NCI-H226 (cell line): ENCODE measurements at regions not wholly inside any gene's neighbourhood (a gene's known extent, or its start where the extent isn't known, plus 50 kb on each side); places are given as distances from the start of the nearest gene placed in this dataset.
A peak's percentile ranks its signal among the peaks of the same experiment; 100 is the strongest.
"Not testable (repeated sequence)": the region's sequence is repeated elsewhere in the genome, so short reads cannot be mapped to it uniquely, and the experiment has no call there.

ENCODE experiments used
- DNase-seq: peaks from one replicate; pipeline ENCODE4 v3.0.0-alpha.2; 2015

DNA sequence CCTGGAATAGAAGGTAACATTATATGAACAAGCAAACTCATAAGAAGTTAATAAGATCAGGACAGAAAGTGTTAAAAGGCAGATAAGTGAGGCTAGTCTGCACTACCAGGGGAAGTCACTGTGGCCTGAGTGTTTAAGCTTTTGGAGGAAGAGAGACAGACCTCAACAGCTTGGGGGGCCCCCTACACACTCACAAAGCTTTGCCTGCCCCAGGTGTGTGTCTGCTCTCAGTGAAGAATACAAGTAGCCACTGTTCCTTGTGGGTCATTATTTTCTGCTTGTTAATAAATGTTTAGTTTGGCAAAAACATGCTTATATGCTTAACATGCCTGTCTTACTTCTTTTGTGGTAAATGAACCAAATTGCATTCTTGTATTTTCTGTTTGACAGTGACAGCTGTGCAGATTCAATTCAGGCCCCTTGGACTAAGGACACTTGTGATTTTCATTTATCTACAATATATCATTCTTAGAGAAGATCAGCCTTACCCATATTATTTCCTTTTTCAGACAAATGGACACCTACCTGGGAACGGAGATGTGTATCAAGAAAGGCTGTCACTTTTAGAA is 50.7 kb upstream of the C12orf71 start:
- DNase-seq, result no peak

DNA sequence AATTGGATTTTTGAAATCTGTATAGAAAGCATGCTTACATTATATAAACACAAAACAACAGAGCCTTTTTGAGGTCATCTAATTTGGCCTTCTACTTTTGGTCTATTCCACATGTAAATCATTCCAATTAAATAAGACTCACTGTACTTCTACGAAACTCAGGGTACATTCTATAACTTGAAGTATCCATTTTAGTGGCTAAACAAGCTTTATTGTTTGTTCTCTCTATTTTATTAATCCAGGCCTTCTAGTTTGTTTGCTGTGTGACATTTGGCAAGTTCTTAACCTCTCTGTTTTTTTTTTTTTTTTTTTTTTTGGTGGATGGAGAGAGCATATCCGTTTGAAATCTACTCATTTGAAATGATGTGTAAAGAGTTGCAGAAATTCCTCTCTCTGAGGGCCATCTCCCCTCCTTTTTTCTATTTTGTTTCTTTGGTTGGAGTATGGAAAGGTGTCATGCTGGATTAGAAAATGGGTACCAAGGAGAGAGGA is 58.1 kb upstream of the C12orf71 start:
- DNase-seq, result no peak

- DNase-seq, result peak; percentile 50
Measured at GRCh38 chr12:27142101-27142721, 59.8 kb upstream of the C12orf71 start.

GRCh38 chr12:27143256-27144069 is 61.1 kb upstream of the C12orf71 start:
- no peak for DNase-seq

DNA sequence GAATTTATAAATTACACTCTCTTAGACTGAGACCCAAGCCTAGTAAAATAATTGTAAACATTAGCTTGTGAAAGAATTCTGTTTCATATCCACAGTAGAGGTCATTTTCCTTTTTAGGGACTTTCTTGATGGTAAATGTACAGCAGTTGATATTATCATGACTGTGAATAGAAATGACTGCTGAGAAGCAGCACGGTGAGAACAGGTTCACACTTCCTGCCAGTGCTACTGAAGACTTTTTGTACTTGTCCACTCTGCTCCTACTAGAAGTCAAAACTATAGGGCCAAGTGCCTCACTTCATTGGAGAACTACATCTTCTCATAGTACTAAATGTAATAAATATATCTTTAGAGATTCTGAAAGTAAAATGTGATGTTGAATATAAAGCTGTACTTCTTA is 63.3 kb upstream of the C12orf71 start:
- not testable (repeated sequence) for DNase-seq

- no peak for DNase-seq
Measured at GRCh38 chr12:27148373-27148772, 66.0 kb upstream of the C12orf71 start.

DNA sequence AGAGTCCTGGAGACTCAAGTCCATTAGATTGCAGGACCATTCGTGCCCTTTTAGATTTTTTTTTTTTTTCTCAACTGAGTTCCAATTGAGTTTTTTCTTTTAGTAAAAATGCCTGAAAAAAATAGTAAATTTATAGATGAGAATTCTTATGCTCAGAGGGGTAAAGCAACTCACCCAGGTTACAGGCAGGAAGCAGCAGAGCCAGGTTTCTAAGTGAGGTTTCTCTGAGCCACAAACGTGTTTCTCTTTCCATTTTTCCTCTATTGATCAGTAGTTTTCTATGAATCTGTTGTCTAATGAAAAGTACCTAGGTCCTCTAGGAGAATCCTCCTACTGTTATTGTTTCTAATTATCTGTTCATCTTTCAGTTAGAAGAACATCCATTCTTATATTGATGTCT is 66.4 kb upstream of the C12orf71 start:
- DNase-seq, result no peak

GRCh38 chr12:27151479-27151878 is 69.1 kb upstream of the C12orf71 start:
- no peak for DNase-seq

GRCh38 chr12:27158297-27158696 is 75.9 kb upstream of the C12orf71 start:
- no peak for DNase-seq

DNA sequence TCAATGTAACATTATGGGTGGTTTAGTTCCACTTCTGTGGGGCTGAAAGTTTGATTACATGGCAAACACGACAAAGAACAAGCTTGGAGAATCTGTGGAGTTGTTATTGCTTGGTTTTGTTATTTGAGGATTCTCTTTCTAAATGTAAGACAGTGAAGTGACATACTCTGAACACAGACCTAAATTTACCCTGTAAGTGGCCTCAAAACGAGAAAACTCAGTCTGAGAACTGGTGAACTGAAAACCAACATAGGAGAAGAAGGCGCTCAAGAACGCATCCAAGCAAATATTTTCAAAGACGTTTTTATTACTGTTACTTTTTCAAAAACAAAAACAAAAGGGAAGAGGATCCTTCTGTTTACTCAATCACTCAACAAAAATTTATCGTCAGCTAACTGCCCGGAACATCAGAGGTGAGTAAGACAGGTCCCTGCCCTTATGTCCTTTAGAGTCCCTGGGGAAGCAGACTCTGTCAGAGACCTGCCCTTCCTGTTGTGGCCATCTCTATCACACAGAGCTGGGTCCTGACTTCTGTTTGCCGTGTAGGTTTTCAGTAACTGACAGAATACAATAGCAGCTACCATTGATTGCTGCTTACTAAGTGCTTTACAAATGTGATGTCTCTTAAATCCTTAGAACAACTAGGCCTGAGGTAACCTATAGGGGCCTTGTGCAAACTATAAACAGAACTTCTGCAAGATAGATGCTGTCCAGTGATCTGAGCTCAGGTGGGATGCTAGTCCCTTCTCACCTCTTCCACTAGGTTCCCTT is 79.3 kb upstream of the C12orf71 start:
- DNase-seq, result no peak

DNA sequence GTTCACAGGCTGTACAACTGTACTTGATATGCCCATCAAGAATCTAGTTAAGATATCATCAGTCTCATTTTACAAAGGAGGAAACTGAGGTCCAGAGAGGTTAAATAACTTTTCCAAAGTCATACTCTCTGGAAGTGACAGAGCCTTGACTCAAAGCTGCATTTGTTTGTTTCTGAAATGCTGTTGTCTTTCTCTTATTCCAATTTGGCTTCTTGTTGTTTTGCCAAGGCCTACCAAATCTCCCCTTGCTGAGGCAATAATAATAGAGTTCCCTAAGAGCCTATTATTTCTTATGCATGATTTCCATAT is 79.8 kb upstream of the C12orf71 start:
- no peak for DNase-seq

GRCh38 chr12:27163048-27163715 is 80.8 kb upstream of the C12orf71 start:
- peak; percentile 56 for DNase-seq

DNA sequence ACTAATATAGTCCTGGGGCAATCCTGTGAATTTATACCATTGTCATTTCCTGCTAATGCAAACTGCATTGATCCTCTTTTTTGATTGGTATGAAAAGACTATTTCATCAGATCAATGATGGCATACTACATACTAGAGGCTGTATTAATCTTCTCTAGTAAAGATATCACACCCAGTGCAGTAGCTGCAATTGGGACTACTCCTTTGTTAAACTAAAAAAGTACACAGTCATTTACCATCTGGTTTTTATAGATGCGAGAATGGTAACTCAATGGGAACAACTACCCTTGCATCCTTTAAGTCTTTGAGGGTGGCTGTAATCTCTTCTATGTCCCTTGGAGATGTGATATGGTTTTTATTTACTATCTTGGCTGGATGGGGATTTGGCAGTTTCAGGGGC is 80.2 kb upstream of the STK38L start:
- DNase-seq, result no peak

GRCh38 chr12:27164330-27165040 is 79.6 kb upstream of the STK38L start:
- DNase-seq, result no peak

GRCh38 chr12:27165958-27166357 is 78.1 kb upstream of the STK38L start:
- DNase-seq, result not testable (repeated sequence)

DNA sequence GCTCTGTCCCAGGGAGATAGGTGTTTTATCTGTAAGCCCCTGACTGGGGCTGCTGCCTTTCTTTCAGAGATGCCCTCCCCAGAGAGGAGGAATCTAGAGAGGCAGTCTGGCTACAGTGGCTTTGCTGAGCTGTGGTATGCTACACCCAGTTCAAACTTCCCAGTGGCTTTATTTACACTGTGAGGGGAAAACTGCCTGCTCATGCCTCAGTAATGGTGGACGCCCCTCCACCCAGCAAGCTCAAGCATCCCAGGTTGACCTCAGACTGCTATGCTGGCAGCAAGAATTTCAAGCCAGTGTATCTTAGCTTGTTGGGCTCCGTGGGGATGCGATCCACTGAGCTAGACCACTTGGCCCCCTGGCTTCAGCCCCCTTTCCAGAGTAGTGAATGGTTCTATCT is 72.6 kb upstream of the STK38L start:
- not testable (repeated sequence) for DNase-seq

DNA sequence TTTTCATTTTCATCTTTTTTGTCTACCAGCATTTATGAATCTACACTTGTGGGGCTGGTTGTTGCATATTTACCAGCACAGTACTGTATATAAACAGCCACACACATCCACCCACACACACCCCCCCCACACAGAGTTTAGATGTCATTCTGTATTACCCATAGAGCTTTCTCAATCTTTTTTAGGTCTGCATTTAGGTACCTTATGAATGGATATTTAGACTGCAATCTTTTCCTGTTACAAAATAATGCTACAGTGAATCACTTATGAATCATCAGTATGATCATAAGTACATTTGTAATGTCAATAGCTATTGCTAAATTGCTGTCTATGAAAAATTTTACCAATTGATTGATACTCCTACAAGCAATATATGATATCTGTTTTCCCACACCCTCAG is 67.3 kb upstream of the STK38L start:
- peak; percentile 30 for DNase-seq

GRCh38 chr12:27177706-27178105 is 66.4 kb upstream of the STK38L start:
- DNase-seq, result no peak

DNA sequence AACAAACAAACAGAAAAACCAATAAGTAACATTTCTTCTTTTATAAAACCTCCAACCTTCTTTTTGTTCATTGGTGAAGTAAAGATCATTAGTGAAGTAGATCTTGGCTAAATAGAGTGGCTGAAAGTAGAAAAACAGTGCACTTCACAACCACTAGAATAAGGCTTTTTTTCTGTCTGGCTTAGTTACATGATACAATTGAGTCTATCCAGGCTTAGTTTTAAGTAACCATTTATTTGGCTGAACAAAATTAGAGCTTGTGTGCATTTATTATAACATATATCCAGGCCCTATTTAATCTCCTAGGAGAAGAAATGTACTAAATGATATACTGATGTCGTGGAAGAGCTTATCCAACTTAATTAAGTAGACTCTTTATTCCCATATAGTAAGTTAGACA is 65.8 kb upstream of the STK38L start:
- DNase-seq, result no peak

DNA sequence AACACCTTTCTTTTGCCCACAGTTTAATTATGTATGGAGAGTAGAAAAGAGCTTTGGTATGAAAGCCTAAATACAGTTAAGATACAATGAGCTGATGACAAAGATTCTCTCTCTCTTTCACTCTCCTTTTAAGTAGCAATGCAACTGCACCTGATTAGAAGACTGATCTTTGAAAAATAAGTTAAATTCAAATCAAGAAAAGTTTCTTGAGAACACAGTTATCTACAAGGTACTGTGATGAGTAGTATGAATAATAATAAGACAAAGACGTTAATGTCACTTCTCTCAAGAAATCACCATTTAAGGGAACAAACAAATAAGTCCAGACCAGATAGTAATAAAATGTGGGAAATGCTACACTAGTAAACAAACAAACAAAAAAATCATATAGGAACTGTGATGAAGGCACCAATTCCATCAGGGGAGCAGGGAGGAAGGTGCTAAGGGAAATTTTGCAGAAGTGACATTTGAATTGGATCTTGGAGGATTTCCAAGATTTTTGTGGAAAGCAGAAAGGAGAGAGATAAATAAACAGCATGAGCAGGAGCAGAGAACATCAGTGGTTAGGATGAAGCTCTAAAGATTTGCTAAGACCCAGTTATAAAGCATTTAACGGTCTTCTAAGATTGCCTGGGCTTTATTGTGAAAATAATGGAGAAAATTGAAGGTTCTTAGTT is 65.2 kb upstream of the STK38L start:
- DNase-seq, result no peak

GRCh38 chr12:27179400-27180214 is 64.5 kb upstream of the STK38L start:
- peak; percentile 82 for DNase-seq
